Gastroesophageal sphincter (tissue), 4 donors: ENCODE measurements at regions not wholly inside any gene's neighbourhood (a gene's known extent, or its start where the extent isn't known, plus 50 kb on each side); places are given as distances from the start of the nearest gene placed in this dataset.

Source experiments
- ATAC-seq: fragments of 150-250 bp; one replicate; pipeline ENCODE4 v1.9.1; 2016; ENCODE audit warnings: mild to moderate bottlenecking, moderate library complexity
- H3K27ac ChIP-seq, 4 donors: fragments of 200-600 bp; sonication (generic) in 3 of 4; 1 replicate in 3 of 4; 2 replicates in 1 of 4; pipeline ENCODE4 v1.5.1; 2016 to 2019
- H3K27me3 ChIP-seq: fragments of 200-600 bp; sonication (generic); one replicate; pipeline ENCODE4 v1.5.1; 2019
- H3K36me3 ChIP-seq, 2 donors: fragments of 200-600 bp; sonication (generic); one replicate each; pipeline ENCODE4 v1.5.1; 2019; ENCODE audit warnings: control low read depth in 1 of 2
- H3K4me1 ChIP-seq, 3 donors: fragments of 200-600 bp; sonication (generic); 1 replicate in 2 of 3; 2 replicates in 1 of 3; pipeline ENCODE4 v1.5.1; 2016 to 2019; ENCODE audit warnings: control low read depth in 2 of 3
- H3K4me3 ChIP-seq, 2 donors: fragments of 200-600 bp; sonication (generic); one replicate each; pipeline ENCODE4 v1.5.1; 2019; ENCODE audit warnings: mild to moderate bottlenecking in 1 of 2, moderate library complexity in 1 of 2
- H3K9me3 ChIP-seq, 3 donors: fragments of 200-600 bp; sonication (generic); one replicate each; pipeline ENCODE4 v1.5.1; 2017 to 2019; ENCODE audit warnings: control low read depth in 2 of 3
- EP300 ChIP-seq: sonication (generic); formaldehyde crosslinking; IDR thresholded peaks from one replicate; pipeline ENCODE4 v1.6.1; 2017; ENCODE audit warnings: antibody characterized with exemption, mild to moderate bottlenecking
- POLR2A ChIP-seq, 2 donors: fragments of 450-650 bp; IDR thresholded peaks; one replicate each; pipeline ENCODE4 v1.6.1; 2017; ENCODE audit warnings: antibody characterized with exemption in 2 of 2, mild to moderate bottlenecking in 2 of 2, moderate library complexity in 1 of 2
- POLR2AphosphoS5 ChIP-seq: sonication (generic); formaldehyde crosslinking; IDR thresholded peaks from one replicate; pipeline ENCODE4 v1.6.1; 2017; ENCODE audit warnings: antibody characterized with exemption
- WGBS, 2 donors: methylation state at CpG; one replicate each; pipeline ENCODE4 v1.1.5; 2018; ENCODE audit warnings: low coverage in 1 of 2; 5-methylcytosine and 5-hydroxymethylcytosine counted together
- TF ChIP-seq, protein P1 (sequence below), 4 experiments: fragments of 200-600 bp in 2 of 4; fragments of 450-650 bp in 2 of 4; sonication (generic) in 1 of 4; IDR thresholded peaks; one replicate each; pipeline ENCODE4 v1.5.1; 2017 to 2019; ENCODE audit warnings: antibody characterized with exemption in 4 of 4, mild to moderate bottlenecking in 2 of 4, moderate library complexity in 2 of 4

DNA sequence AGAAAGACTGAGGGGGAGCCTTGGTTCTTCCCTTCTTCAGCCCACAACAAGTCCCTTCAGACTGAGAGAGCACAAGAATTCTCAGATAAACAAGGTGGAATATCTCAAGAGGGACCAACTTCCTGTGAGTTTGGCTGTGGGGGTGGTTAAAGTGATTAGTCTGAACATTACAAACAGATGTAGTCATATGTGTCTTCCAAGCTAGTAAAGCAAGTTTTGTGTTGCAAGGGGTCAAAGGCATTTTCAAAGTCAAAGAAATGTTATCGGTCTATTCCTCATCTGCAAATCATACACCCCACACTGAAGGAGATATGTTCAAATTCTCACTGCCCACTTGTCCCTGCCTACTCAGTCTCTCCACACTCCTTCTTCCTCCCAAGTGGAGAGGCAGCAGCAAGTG, 242.5 kb downstream of the FAM43A start:
- H3K27ac ChIP-seq, result no peak overlapping the region
- H3K9me3 ChIP-seq, result peaks cover 0 to 1% (median 0%) of the 10 kb centered on the region in 3 donors
- H3K27me3 ChIP-seq, result no peaks in the 10 kb centered on the region
- no peak for ATAC-seq
- no peaks in the 10 kb centered on the region for H3K36me3 ChIP-seq
- peaks cover 0 to 39% (median 11%) of the 10 kb centered on the region in 3 donors for H3K4me1 ChIP-seq
- no peak overlapping the region for H3K4me3 ChIP-seq
- TF ChIP-seq POLR2A (IDR thresholded peaks at IDR 0.05) (no peak), EP300 (no peak), POLR2AphosphoS5 (no peak)
- TF ChIP-seq, protein P1, sequence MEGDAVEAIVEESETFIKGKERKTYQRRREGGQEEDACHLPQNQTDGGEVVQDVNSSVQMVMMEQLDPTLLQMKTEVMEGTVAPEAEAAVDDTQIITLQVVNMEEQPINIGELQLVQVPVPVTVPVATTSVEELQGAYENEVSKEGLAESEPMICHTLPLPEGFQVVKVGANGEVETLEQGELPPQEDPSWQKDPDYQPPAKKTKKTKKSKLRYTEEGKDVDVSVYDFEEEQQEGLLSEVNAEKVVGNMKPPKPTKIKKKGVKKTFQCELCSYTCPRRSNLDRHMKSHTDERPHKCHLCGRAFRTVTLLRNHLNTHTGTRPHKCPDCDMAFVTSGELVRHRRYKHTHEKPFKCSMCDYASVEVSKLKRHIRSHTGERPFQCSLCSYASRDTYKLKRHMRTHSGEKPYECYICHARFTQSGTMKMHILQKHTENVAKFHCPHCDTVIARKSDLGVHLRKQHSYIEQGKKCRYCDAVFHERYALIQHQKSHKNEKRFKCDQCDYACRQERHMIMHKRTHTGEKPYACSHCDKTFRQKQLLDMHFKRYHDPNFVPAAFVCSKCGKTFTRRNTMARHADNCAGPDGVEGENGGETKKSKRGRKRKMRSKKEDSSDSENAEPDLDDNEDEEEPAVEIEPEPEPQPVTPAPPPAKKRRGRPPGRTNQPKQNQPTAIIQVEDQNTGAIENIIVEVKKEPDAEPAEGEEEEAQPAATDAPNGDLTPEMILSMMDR (IDR thresholded peaks at IDR 0.05), result no peak
- 0 to 20% methylated on average over 1 of the region's 1 CpG for WGBS, 2 donors

GRCh38 chr3:194928831-194929577, 243.3 kb downstream of the FAM43A start:
- ATAC-seq, result peak; percentile 23
- peaks cover 0 to 3% (median 0%) of the 10 kb centered on the region in 3 donors for H3K9me3 ChIP-seq
- H3K36me3 ChIP-seq, result no peaks in the 10 kb centered on the region
- no peak overlapping the region for H3K4me3 ChIP-seq
- no peaks in the 10 kb centered on the region for H3K27me3 ChIP-seq
- H3K4me1 ChIP-seq, result peaks cover 0 to 39% (median 11%) of the 10 kb centered on the region in 3 donors
- 69 to 75% methylated on average over 22 to 23 of the region's 30 CpGs for WGBS, 2 donors
- TF ChIP-seq, protein P1 (IDR thresholded peaks at IDR 0.05), result peak; percentile 43 to 87 (median 56)
- TF ChIP-seq EP300, result no peak
- H3K27ac ChIP-seq, result peak overlapping the region in 1 of 4 donors; percentile 35

DNA sequence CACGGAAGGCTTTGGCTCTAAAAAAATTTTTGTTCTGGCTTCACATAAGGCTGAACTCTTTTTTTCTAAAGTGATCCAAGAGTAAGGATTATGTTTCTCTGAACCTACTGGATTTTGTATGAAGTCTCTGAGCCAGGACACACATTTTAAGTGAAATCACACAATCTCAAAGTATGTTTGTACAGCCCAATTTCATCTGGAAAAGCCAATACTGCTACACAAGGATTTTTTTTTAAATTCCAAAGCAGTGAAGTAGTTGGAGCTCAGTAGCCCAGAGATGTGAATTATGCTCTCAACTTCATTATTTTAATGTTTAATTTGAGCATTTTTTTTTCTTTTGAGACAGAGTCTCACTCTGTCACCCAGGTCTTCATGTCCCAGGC, 243.9 kb downstream of the FAM43A start:
- Histone ChIP-seq H3K4me3 (no peak overlapping the region), H3K27me3 (no peaks in the 10 kb centered on the region), H3K27ac (peak overlapping the region in 2 of 4 donors; percentile 35 to 48), H3K4me1 (peaks cover 0 to 39% (median 11%) of the 10 kb centered on the region in 3 donors), H3K9me3 (peaks cover 0 to 3% (median 0%) of the 10 kb centered on the region in 3 donors), H3K36me3 (no peaks in the 10 kb centered on the region)
- ATAC-seq, result no peak
- TF ChIP-seq POLR2A (IDR thresholded peaks at IDR 0.05) (no peak), EP300 (no peak), POLR2AphosphoS5 (no peak)
- TF ChIP-seq, protein P1 (IDR thresholded peaks at IDR 0.05), result no peak
- 40 to 83% methylated on average over 1 of the region's 1 CpG for WGBS, 2 donors

DNA sequence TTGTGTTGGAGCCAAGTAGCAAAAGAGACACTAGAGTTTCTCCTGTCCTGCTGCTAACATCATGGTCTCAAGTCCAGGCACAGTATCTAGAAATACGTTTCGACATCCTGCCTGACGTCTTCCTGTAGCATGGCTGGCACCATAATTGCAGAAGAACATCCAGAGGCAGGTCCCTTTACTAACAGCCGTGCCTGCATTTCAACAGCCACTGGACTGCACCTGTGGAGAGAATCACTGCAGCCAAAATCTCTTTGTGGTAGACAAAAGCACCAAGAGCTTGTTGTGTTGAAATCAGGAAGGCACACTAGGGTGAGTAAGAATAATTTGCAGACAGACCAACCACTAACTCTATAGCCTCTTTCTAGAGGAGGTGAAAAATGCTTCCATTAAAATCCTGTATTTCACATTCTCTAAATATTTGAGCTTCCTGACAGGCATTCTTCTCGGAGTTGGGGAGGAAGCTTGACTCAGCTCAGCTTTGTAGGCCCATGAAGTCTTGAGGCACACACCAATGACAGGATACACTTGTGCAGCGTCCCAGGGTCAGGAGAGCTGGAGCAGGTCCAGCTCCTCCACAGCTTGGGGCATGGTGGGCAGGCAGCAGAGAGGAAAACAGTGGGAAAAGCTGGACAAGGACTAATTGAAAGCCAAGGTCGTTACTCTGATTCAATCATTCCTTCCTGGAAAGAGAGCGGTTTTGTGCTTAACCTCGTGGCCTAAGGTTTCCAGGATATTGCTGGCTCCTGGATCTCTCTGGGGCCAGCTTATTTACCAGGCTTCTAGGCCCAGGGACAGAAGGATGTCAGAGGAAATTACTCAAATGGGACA, 244.9 kb downstream of the FAM43A start:
- peak; percentile 77 for ATAC-seq
- H3K9me3 ChIP-seq, result peaks cover 0 to 3% (median 0%) of the 10 kb centered on the region in 3 donors
- H3K4me1 ChIP-seq, result peaks cover 0 to 39% (median 11%) of the 10 kb centered on the region in 3 donors
- no peaks in the 10 kb centered on the region for H3K27me3 ChIP-seq
- TF ChIP-seq, protein P1 (IDR thresholded peaks at IDR 0.05), result no peak
- TF ChIP-seq EP300 (no peak), POLR2AphosphoS5 (peak; percentile 83), POLR2A (IDR thresholded peaks at IDR 0.05) (no peak)
- H3K27ac ChIP-seq, result peak overlapping the region in 3 of 4 donors; percentile 35 to 52 (median 48)
- 40 to 43% methylated on average over 8 to 9 of the region's 9 CpGs for WGBS, 2 donors
- no peak overlapping the region for H3K4me3 ChIP-seq
- H3K36me3 ChIP-seq, result no peaks in the 10 kb centered on the region
